ENCODE measurements at regions not wholly inside any gene's neighbourhood (a gene's known extent, or its start where the extent isn't known, plus 50 kb on each side); places are given as distances from the start of the nearest gene placed in this dataset.

- H3K36me3 ChIP-seq = no peaks in the 10 kb centered on the region
- H3K27me3 ChIP-seq = no peaks in the 10 kb centered on the region
- H3K4me3 ChIP-seq = no peak overlapping the region
- no peak overlapping the region for H3K27ac ChIP-seq
- no peak for DNase-seq (ENCODE audit: extremely low spot score in 2 of 2)
- H3K9me3 ChIP-seq = no peaks in the 10 kb centered on the region
- intact Hi-C loops (cut with DNase I) = no loop called here
- no peak for TF ChIP-seq POLR2AphosphoS5 (IDR thresholded peaks at IDR 0.05; ENCODE audit: insufficient read depth in 1 of 2, low read depth in 1 of 2)
- TF ChIP-seq CTCF (IDR thresholded peaks at IDR 0.05) = no peak
- no peak for TF ChIP-seq POLR2A (IDR thresholded peaks at IDR 0.05)
- no peaks in the 10 kb centered on the region for H3K4me1 ChIP-seq
Measured at GRCh38 chr10:90149563-90149962, 448.2 kb downstream of the KIF20B start.

DNA sequence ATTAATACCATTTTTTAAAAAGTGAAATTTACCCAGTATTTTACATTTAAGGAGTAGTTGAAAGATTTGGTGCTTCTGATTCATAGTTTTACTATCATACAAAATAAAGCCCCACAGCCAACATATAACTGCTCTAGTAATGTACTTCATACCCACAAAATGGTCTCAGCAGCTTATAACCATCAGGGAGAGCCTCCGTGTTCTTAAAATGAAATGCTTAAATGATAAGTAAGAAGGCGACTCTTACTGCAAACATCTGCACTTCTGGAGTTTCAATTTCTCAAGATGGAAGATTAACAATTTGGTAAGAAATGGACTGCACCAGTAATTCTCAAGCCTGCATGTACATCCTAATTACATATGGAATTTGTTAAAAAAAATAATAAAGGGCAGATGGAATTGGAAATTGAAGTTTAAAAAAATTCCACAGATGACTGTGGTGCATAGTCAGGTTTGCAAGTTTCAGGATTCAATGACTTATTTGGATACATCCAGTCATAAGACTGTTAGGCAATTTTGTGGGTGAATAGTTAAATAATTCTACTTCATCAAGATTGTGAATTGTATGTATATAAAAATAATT lies 461.0 kb downstream of the KIF20B start:
- no peak for DNase-seq (ENCODE audit: extremely low spot score in 2 of 2)
- no peaks in the 10 kb centered on the region for H3K27me3 ChIP-seq
- no peak overlapping the region for H3K27ac ChIP-seq
- intact Hi-C loops (cut with DNase I) = no loop called here
- H3K9me3 ChIP-seq = no peaks in the 10 kb centered on the region
- no peaks in the 10 kb centered on the region for H3K4me1 ChIP-seq
- TF ChIP-seq CTCF (IDR thresholded peaks at IDR 0.05) (no peak), POLR2A (IDR thresholded peaks at IDR 0.05) (no peak), POLR2AphosphoS5 (IDR thresholded peaks at IDR 0.05; ENCODE audit: insufficient read depth in 1 of 2, low read depth in 1 of 2) (no peak)
- H3K4me3 ChIP-seq = no peak overlapping the region
- H3K36me3 ChIP-seq = no peaks in the 10 kb centered on the region

- Histone ChIP-seq H3K4me1 (no peaks in the 10 kb centered on the region), H3K4me3 (no peak overlapping the region), H3K27me3 (no peaks in the 10 kb centered on the region), H3K27ac (no peak overlapping the region), H3K9me3 (no peaks in the 10 kb centered on the region), H3K36me3 (no peaks in the 10 kb centered on the region)
- DNase-seq (ENCODE audit: extremely low spot score in 2 of 2) = no peak
- no peak for TF ChIP-seq CTCF (IDR thresholded peaks at IDR 0.05)
- TF ChIP-seq POLR2AphosphoS5 (IDR thresholded peaks at IDR 0.05; ENCODE audit: insufficient read depth in 1 of 2, low read depth in 1 of 2) = no peak
- TF ChIP-seq POLR2A (IDR thresholded peaks at IDR 0.05) = no peak
- intact Hi-C loops (cut with DNase I) = no loop called here
Measured at GRCh38 chr10:90167174-90168064, 466.0 kb downstream of the KIF20B start.

GRCh38 chr10:90168244-90168643 lies 466.9 kb downstream of the KIF20B start:
- no peak for DNase-seq (ENCODE audit: extremely low spot score in 2 of 2)
- Histone ChIP-seq H3K9me3 (no peaks in the 10 kb centered on the region), H3K36me3 (no peaks in the 10 kb centered on the region), H3K4me3 (no peak overlapping the region), H3K27ac (no peak overlapping the region), H3K27me3 (no peaks in the 10 kb centered on the region), H3K4me1 (no peaks in the 10 kb centered on the region)
- intact Hi-C loops (cut with DNase I) = no loop called here
- TF ChIP-seq CTCF (IDR thresholded peaks at IDR 0.05) (no peak), POLR2AphosphoS5 (IDR thresholded peaks at IDR 0.05; ENCODE audit: insufficient read depth in 1 of 2, low read depth in 1 of 2) (no peak)

All from vagina (tissue), 2 donors.